ENCODE measurements at regions not wholly inside any gene's neighbourhood (a gene's known extent, or its start where the extent isn't known, plus 50 kb on each side); places are given as distances from the start of the nearest gene placed in this dataset.
"Not testable (repeated sequence)": the region's sequence is repeated elsewhere in the genome, so short reads cannot be mapped to it uniquely, and the experiment has no call there.

GRCh38 chr1:219863816-219864215 lies 64.5 kb downstream of the SLC30A10 start:
- H3K27ac Mint-ChIP-seq, H3K9me3 Mint-ChIP-seq, H3K36me3 Mint-ChIP-seq, DNase-seq, H3K27me3 Mint-ChIP-seq, H3K4me1 Mint-ChIP-seq, H3K4me3 Mint-ChIP-seq: not testable (repeated sequence)

DNA sequence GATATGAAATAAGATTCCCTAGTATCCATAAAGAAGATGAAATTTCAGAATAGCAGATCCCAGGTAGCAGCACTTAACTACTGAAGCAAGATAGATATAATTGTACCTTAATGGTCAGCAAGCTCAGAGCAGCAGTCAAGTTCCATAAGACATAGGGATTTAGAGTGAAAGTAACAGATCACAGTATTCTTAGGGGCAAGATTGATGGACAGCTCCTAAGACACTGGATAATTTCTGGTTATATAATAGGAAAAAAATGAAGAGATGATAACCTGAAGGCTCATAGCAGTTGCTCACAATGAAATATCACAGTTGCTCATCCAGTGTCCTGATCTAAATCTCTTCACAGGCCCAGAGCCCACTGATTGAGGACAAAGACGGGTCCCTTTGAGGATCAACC lies 66.0 kb downstream of the SLC30A10 start:
- Mint-ChIP-seq H3K36me3 (no peaks in the 10 kb centered on the region), H3K4me1 (no peaks in the 10 kb centered on the region), H3K27ac (no peak overlapping the region), H3K9me3 (peaks cover 4% of the 10 kb centered on the region), H3K27me3 (peaks cover 9% of the 10 kb centered on the region), H3K4me3 (no peak overlapping the region)
- no peak for DNase-seq

DNA sequence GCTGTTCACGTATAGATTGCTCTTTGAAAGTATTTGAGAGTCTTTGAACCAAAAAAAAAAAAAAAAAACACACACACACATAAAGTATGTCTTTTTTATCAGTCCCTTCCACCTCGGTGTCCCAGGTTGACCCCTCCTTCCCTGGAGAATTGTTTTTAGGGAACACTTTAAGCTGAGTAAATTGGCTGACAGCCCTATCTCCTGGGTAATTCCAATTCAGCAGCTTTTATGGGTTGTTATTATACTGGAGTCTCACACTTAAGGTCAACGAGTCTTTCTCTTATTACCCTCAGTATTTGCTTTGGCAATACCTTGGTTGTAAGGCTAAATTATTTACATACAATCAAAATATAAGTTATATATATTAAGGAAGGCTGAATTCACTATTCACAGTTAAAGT lies 69.4 kb downstream of the SLC30A10 start:
- no peaks in the 10 kb centered on the region for H3K36me3 Mint-ChIP-seq
- peaks cover 6% of the 10 kb centered on the region for H3K27me3 Mint-ChIP-seq
- H3K27ac Mint-ChIP-seq: no peak overlapping the region
- no peak overlapping the region for H3K4me3 Mint-ChIP-seq
- H3K9me3 Mint-ChIP-seq: peaks cover 15% of the 10 kb centered on the region
- no peaks in the 10 kb centered on the region for H3K4me1 Mint-ChIP-seq
- DNase-seq: no peak

- H3K27me3 Mint-ChIP-seq: no peaks in the 10 kb centered on the region
- no peaks in the 10 kb centered on the region for H3K9me3 Mint-ChIP-seq
- no peak overlapping the region for H3K4me3 Mint-ChIP-seq
- H3K4me1 Mint-ChIP-seq: no peaks in the 10 kb centered on the region
- DNase-seq: no peak
- H3K36me3 Mint-ChIP-seq: no peaks in the 10 kb centered on the region
- H3K27ac Mint-ChIP-seq: no peak overlapping the region
Measured at GRCh38 chr1:219847215-219847855, 81.0 kb downstream of the SLC30A10 start.

GRCh38 chr1:219839595-219839994 lies 88.8 kb downstream of the SLC30A10 start:
- H3K9me3 Mint-ChIP-seq, DNase-seq, H3K27ac Mint-ChIP-seq, H3K36me3 Mint-ChIP-seq, H3K4me3 Mint-ChIP-seq, H3K4me1 Mint-ChIP-seq: not testable (repeated sequence)
- peaks cover 24% of the 10 kb centered on the region for H3K27me3 Mint-ChIP-seq

DNA sequence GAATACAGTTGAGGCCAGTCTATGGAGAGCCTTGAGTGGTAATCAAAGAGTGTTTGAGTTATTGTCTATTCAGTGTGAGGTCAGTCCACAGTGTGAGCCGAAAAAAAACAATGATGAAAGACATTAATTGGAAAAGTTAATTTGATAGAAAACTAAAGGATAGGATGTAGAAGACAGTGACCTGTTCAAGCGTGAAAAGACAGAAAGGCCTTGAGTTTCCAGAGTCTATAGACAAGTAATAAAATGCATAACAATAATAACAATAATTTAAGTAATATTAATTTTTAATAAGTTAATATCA lies 90.4 kb downstream of the SLC30A10 start:
- DNase-seq: no peak
- peaks cover 31% of the 10 kb centered on the region for H3K27me3 Mint-ChIP-seq
- no peaks in the 10 kb centered on the region for H3K9me3 Mint-ChIP-seq
- no peak overlapping the region for H3K27ac Mint-ChIP-seq
- no peak overlapping the region for H3K4me3 Mint-ChIP-seq
- H3K36me3 Mint-ChIP-seq: no peaks in the 10 kb centered on the region
- no peaks in the 10 kb centered on the region for H3K4me1 Mint-ChIP-seq

DNA sequence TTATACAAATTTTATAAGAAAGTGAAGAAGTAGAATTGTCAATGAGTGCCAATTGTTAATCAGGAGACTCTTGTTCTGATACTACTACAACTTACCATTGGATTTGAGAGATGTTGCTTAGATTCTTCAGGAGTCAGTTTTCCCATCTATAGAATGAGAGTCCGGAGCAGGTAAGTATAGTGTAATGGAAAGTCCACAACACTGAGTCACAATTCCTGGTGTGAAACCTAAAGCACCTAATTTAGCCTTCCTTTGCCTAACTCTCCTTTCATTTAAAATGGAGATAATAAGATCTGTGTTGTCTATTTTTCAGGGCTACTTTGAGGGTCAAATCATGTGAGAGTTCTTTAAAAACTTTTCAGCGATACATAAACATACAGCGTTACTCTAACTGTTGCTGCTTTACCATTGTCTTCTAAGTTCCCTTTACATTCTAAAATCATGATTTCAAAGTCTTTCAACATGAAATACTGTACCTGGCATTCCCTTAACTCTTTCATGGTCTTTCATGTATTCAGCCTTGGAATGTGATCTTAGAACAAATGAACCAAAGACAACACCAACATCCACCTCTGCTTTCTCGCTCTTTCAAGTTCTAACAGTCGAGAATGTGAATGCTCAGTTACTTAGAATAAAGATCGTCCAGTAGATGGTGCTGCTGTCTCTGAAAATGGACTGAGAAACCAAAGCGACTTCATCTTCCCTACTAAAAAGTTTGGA lies 90.9 kb downstream of the SLC30A10 start:
- H3K9me3 Mint-ChIP-seq: no peaks in the 10 kb centered on the region
- H3K36me3 Mint-ChIP-seq: no peaks in the 10 kb centered on the region
- H3K4me3 Mint-ChIP-seq: no peak overlapping the region
- H3K27me3 Mint-ChIP-seq: peaks cover 31% of the 10 kb centered on the region
- no peak overlapping the region for H3K27ac Mint-ChIP-seq
- DNase-seq: no peak
- no peaks in the 10 kb centered on the region for H3K4me1 Mint-ChIP-seq

GRCh38 chr1:219834314-219834917 lies 93.9 kb downstream of the SLC30A10 start:
- H3K4me1 Mint-ChIP-seq: no peaks in the 10 kb centered on the region
- H3K27me3 Mint-ChIP-seq: peaks cover 31% of the 10 kb centered on the region
- DNase-seq: no peak
- no peaks in the 10 kb centered on the region for H3K9me3 Mint-ChIP-seq
- no peak overlapping the region for H3K4me3 Mint-ChIP-seq
- no peaks in the 10 kb centered on the region for H3K36me3 Mint-ChIP-seq
- no peak overlapping the region for H3K27ac Mint-ChIP-seq

GRCh38 chr1:219833214-219833815 lies 95.0 kb downstream of the SLC30A10 start:
- no peaks in the 10 kb centered on the region for H3K36me3 Mint-ChIP-seq
- peaks cover 24% of the 10 kb centered on the region for H3K27me3 Mint-ChIP-seq
- H3K4me3 Mint-ChIP-seq: no peak overlapping the region
- no peaks in the 10 kb centered on the region for H3K9me3 Mint-ChIP-seq
- no peak for DNase-seq
- no peak overlapping the region for H3K27ac Mint-ChIP-seq
- H3K4me1 Mint-ChIP-seq: no peaks in the 10 kb centered on the region

DNA sequence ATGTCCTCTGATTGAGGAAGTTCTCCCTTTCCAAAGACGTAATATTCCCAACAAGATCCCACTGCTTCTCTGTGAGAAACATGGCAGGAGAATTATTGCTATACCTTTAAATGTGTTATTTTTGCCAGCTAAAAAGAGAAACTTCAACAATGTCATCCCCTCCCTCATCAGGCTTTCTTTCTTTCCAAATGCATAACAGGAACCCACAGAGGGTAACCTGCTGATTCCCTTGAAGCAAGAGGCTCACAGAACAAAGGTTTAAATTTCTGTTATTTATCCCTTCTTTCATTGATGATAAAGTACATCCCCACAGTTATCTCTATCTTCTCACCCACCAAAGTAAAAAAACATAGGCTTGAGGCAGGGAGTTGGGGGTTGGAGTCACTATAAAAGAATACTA lies 102.1 kb downstream of the SLC30A10 start:
- H3K36me3 Mint-ChIP-seq: no peaks in the 10 kb centered on the region
- H3K9me3 Mint-ChIP-seq: no peaks in the 10 kb centered on the region
- H3K27ac Mint-ChIP-seq: no peak overlapping the region
- H3K4me3 Mint-ChIP-seq: no peak overlapping the region
- no peaks in the 10 kb centered on the region for H3K27me3 Mint-ChIP-seq
- H3K4me1 Mint-ChIP-seq: no peaks in the 10 kb centered on the region
- DNase-seq: no peak

DNA sequence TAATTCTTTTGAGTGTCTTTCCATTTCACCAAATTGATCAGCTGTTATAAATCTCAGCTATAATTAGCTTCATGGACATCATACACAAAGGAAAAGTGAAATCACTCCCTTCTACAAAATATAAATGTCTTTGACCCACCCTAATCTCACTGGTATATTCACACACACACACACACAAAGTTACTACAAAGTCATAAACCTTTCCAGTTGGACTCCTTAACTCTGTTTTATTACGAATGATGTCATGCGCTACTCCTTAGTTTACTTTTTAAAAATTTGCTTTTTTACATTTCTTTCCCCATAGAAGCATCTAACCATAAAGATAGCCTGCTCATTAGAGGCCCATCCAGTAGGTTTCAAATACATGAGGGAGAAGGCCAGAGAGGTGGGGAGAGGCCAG lies 103.0 kb downstream of the SLC30A10 start:
- H3K36me3 Mint-ChIP-seq: no peaks in the 10 kb centered on the region
- no peak overlapping the region for H3K27ac Mint-ChIP-seq
- DNase-seq: no peak
- no peaks in the 10 kb centered on the region for H3K27me3 Mint-ChIP-seq
- no peak overlapping the region for H3K4me3 Mint-ChIP-seq
- no peaks in the 10 kb centered on the region for H3K9me3 Mint-ChIP-seq
- no peaks in the 10 kb centered on the region for H3K4me1 Mint-ChIP-seq

- Mint-ChIP-seq H3K27ac (no peak overlapping the region), H3K9me3 (no peaks in the 10 kb centered on the region), H3K4me1 (no peaks in the 10 kb centered on the region)
Measured at GRCh38 chr1:219824338-219824737, 104.0 kb downstream of the SLC30A10 start.

DNA sequence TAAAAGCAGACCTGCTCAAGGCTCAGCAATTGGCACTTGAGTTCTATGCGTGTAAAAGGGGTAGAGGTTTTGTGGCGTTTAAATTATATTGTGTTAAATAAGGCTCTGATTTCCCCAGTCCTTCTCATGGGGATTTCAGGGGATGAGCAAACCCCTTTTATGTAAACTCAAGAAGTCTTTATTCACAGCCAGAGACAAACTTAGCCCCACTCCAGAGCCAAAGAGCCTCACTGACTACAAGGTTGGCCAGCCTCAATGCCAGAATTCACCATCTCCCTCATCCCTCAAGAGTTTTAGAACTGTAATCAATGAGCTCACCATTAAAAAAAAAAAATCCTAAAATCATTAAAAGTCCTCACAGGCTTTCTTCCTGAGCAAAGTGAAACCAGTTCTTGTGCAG lies 107.8 kb downstream of the SLC30A10 start:
- Mint-ChIP-seq H3K9me3 (no peaks in the 10 kb centered on the region), H3K27me3 (peaks cover 3% of the 10 kb centered on the region), H3K27ac (no peak overlapping the region), H3K4me3 (no peak overlapping the region), H3K4me1 (no peaks in the 10 kb centered on the region), H3K36me3 (no peaks in the 10 kb centered on the region)
- DNase-seq: no peak

More at GRCh38 chr1:219824338-219824737, 104.0 kb downstream of the SLC30A10 start:
- Mint-ChIP-seq H3K27me3 (peaks cover under 1% of the 10 kb centered on the region), H3K36me3 (no peaks in the 10 kb centered on the region), H3K4me3 (no peak overlapping the region)
- no peak for DNase-seq

GRCh38 chr1:219817914-219818313 lies 110.4 kb downstream of the SLC30A10 start:
- Mint-ChIP-seq H3K27me3 (peaks cover 14% of the 10 kb centered on the region), H3K4me1 (no peaks in the 10 kb centered on the region), H3K27ac (no peak overlapping the region), H3K9me3 (no peaks in the 10 kb centered on the region), H3K4me3 (no peak overlapping the region), H3K36me3 (no peaks in the 10 kb centered on the region)
- no peak for DNase-seq

DNA sequence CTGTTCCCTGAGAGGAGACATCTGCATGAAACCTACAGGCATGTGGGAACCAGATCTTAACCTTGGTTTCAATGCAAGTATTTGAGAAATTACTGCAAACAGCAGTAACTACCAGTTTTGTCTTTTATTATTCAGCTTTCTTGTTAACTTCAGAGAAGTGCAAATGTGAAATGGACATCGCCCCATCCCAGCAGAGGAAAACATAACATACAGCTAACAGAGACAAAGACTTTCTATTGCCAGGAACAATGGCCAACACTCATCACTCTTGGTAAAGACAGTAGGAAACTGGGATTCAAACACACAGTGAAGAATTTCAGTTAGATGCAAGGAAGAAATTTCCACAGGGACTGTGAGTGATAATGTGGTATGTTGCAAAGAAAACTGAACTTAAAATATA lies 115.1 kb downstream of the SLC30A10 start:
- Mint-ChIP-seq H3K27ac (no peak overlapping the region), H3K9me3 (no peaks in the 10 kb centered on the region), H3K36me3 (no peaks in the 10 kb centered on the region), H3K27me3 (peaks cover 11% of the 10 kb centered on the region), H3K4me1 (no peaks in the 10 kb centered on the region), H3K4me3 (no peak overlapping the region)
- DNase-seq: no peak
